Embryonic facial prominence (tissue), 1 donor: ENCODE measurements at regions not wholly inside any gene's neighbourhood (a gene's known extent, or its start where the extent isn't known, plus 50 kb on each side); places are given as distances from the start of the nearest gene placed in this dataset.
"Not testable (repeated sequence)": the region's sequence is repeated elsewhere in the genome, so short reads cannot be mapped to it uniquely, and the experiment has no call there.

Experiments
- DNase-seq: peaks from one replicate; pipeline ENCODE4 v3.0.0-alpha.2; 2016; ENCODE audit errors: extremely low spot score

DNA sequence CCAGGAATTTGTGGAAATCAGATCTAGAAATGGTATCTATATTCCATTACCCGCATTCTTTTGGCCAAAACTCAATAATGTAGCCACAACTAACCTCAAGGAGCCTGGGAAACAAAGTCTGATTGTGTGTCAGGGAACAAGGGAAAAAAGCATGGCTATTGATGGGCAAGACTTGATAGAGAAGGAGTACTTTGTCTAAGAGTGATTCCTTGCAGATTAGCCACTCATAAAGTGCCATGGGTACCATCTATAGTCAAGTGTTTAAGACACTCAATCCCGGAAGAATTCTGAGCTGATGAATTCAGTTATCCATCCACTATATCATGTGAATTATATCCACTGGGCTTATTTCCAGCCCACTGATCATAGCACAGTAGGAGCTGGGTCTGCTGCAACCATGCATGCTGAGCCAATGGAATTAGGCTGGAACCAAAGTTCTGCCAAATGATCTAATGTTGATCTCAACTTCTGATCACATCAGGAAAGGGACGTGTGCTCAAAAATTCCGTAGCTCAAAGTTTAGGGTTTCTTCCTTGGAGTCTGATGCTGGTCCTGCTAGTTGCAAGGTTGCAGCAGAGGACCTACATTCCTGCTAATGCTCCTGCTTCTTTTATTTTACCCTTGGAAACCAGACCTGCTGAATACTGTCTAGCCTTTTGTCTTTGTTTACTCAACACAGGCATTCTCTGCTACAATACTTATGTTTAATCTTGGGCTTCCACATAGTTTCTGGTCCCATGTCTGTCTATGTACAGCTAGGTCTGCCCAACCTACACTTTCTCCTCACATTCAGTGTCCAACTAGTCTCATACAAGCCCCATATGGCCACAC is 629.7 kb downstream of the IRS1 start:
- DNase-seq, result no peak

DNA sequence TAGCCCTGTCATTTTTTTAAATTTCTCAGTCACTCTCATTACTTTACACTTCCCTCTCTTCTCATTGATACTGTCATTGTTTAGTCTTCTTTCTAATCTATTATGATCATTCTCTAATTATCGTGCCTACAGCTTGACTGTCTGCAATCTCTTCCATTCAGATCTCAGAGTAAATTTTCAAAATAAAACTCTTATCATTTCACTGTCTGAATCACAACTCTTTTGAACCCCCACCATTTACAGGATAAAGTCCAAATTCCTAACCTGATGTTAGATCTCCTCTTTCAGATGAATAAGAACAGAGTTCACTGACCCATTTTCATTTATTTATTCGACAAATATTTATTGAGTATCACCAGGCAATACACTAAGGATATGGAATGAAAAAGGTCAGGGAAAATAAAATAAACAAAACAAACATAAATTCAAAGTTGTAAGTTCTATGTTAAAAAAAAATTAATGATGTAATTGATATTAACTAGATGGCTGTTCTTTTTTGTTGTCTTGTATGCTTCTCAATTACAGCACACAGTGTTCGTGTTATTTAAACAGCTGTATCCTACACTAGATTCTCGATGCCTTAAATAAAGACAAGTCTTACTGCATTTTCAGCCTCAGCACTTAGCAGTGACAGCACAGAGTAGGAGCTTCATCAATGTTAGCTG is 631.0 kb downstream of the IRS1 start:
- no peak for DNase-seq

DNA sequence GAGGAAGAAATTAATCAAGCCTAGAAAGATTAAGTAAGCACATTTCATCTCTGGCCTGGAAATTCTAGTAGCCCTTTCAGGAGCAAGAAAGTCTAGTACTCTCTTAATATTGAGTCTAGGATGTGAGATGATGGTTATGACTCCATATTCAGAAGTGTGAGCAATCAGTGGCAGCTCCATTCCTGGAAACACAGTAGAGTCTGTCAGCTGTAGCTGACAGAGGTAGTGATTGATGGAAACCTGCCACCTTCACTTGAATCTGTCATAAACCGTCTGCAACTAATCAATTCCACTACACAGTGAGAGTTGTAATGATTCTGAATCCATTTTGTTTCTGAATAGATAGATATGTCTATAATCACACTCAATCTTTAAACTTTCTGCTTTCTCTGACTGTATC is 635.1 kb downstream of the IRS1 start:
- DNase-seq, result no peak

DNA sequence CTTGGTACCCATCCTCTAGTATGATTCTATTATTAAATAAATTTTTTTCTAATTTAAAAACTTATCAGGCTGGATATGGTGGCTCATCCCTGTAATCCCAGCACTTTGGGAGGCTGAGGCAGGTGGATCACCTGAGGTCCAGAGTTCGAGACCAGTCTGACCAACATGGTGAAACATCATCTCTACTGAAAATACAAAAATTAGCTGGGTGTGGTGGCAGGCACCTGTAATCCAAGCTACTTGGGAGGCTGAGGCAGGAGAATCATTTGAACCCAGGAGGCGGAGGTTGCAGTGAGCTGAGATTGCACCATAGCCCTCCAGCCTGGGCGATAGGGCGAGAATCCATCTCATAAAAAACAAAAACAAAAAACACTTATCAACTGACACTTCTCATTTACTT is 639.0 kb downstream of the IRS1 start:
- not testable (repeated sequence) for DNase-seq

DNA sequence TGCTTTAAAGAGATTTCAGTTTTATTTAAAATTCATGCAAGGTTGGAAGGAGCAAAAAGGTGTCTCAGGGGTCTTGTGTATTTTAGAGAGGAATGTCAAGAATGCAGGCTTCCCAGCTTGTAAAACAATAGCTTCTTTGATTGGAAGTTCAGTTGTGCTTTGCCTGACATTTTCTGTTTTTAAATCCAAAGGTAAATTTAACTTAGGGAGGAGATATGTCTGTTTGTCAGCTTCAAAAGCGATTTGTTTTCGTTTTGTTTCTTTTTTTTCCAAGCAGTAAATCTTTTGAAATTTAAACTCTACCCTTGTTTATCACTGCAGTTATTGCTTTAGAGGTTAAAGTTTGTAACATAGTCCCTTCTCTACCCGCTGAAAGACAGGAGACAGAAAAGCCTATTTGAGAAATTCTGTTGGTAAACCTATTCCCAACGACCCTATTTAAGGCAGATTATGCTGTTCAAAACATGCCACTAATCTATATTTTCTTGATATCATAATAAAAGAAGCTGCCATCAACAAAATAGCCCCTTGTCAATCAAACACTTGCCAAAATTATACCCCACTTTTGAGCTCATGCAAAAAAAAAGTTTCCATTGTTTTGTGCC is 639.6 kb downstream of the IRS1 start:
- DNase-seq, result no peak

DNA sequence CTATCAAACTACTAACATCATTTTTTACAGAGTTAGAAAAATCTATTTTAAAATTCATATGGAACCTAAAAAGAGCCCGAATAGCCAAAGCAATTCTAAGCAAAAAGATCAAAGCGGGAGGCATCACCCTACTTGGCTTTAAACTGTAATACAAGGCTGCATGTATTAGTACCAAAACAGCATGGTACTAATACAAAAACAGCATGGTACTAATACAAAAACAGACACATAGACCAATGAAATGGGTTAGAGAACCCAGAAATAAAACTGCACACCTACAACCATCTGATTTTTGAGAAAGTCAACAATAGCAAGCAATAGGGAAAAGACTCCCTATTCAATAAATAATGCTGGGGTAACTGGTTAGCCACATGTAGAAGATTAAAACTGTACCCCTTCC is 640.7 kb downstream of the IRS1 start:
- no peak for DNase-seq

DNA sequence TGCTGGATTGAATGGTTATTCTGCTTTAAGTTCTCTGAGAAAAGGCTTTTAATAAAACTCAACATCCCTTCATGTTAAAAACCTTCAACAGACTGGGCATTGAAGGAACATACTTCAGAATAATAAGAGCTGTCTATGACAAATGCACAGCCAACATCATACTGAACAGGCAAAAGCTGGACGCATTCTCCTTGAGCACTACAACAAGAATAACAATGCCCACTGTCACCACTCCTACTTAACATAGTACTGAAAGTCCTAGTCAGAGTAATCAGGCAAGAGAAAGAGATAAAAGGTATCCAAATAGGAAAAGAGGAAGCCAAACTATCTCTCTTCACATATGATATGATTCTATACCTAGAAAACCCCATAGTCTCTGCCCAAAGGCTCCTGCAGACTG is 641.4 kb downstream of the IRS1 start:
- DNase-seq, result no peak

DNA sequence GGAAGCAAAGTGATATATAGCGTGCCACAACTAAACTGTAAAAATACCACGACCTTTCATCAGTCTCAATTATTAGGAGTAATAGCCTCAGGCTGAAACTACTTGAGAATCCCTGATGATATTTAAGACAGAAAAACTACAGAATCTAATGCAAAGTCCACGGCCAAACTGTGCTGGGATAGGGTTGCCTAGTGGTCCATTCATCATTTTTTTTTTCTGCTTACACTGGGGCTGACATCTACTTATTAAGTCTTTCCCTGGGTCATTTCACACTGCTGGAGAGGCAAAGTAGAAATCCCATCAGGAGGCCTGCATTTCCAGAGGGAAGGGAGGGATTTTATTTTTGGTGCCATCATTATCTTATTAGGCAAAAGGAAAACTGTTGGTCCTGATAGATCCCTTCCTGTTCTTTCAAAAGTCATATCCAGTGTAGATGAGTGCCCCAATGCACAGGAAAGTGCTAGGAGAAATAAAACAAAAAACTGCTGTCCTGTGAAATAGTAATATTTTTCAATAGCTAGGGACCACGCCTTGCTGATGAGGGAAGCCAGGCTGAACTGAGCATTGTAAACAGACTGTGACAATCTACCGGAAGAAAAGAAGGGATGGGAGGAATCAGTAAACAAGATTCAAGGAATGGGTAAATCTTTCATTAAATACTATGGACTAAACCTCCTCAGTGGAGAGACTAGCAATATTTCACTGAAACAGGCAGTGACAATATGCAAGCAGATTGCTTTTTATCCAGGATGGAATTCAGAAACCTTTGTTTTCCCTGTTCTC is 644.3 kb downstream of the IRS1 start:
- no peak for DNase-seq

DNA sequence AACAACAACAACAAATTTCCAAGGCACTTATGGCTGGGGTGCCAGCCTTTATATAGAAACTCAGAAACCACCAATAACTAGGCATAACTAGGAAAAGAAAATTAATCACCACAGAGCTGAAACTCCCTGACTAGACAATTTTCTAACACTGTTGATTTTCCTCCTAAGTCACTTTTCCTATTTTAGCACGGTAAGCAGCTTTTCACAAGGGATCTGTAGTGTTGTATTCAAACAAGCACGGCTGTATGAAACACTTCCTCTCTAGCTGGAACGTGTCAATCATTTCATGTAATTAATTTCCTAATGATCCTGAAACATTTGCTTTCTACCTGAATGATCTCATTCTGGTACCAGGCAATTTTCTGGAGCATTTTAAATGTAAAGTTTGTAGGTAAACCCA is 645.0 kb downstream of the IRS1 start:
- DNase-seq, result no peak

DNA sequence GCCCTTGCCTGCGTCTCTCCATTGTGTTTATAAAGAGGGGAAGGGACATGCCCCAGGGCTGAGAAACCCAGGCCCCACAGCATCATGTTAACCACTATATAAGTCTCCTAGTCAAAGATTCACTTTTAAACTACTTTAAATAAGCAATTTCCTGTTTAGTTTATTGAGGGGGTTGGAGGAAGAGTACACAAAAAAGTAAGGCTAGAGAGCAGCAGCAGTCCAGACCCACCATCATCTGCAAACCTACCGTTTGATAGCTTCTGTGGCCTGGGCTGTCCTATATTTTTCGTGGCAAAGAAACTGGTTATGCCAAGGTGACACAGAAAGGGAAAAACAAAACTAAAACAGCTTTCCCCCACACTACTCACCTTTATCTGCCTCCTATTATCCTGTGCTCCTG is 646.1 kb downstream of the IRS1 start:
- DNase-seq, result no peak

DNA sequence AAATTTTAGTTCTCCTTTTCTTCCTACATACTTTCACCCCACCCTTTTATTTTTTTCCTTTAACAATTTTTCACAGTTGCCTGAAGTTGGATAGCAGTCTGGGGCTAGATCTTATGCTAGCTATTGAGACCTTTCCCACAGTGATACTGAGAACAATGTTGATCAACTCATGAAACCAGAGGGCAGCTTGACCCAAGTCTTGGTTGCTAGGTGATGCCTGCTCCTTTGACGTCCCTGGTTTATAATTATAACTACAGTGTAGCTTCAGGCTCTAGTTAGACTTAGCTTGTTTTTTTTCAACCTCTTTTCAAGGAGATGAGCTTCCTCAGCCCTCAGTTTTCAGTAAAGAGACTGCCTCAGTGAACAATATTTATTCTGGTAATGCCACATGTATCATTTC is 648.5 kb downstream of the IRS1 start:
- no peak for DNase-seq

DNA sequence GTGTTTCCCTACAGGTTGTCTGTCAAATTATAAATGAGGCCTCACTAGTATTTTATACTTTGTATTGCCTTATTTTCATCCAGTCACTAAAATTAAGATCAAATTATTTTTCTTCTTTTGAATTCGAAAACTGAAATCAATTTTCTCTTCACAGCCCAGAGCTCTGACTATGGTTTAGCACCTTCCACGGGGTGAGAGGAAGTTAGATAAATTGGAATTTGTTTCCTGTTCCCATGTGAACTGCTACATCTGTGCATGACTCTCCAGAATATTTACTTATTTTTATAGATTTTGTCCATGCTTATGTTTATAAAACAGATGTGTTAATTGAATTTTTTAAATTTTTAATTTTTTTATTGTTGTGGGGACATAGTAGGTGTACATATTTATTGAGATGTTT is 656.5 kb downstream of the IRS1 start:
- no peak for DNase-seq

DNA sequence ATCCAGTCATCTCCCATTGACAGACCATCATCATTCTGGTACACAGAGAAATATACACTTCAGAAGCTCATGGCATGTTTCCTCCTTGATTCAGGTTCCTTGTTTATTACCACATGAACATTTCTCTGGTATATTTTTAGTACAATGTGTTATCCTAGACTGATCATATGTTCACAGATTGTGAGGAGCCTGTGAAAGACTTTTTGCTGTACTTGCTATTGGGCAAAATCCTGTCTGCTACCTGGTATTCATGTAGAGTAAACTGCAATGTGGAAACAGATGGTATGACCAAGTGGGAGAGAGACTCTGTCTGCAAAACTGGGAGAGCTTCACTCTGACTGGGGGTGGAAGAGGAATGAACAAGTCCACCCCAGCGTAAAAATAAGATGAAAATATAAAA is 657.2 kb downstream of the IRS1 start:
- no peak for DNase-seq

DNA sequence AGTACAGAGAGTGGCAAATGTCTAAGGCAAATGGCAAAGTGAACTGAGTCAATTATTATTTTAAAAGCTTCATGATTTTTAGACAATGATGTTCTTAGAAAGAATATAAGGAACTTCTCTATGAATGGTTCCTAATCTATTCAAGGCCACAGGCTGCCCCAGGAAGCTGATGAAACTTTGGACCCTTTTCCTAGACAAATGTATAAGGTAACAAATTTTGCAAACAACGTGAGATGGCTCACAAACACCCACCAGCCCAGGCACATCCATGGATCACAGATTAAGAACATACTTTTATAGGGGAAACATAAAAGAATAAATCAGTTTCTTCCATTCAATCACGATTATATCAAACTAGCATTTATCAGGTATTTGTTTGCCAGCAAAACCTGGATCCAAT is 659.0 kb downstream of the IRS1 start:
- no peak for DNase-seq

DNA sequence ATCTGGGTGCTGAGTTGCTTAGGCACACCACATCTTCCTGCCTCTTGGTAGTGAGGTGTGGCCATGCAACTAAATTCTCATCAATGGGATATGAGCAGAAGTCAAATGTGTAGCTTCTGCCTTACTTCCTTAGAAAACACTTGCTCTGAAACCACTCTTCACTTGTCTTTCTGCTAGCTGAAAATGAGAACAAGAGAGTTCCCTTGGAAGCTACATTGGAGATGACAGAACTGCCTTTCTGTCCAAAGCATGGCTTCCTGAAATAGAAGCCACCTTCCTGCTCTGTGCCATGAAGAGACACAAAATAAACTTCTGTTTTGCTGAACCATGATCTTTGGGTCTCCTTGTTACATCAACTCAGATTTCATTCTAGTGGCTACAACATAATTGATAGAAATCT is 659.9 kb downstream of the IRS1 start:
- no peak for DNase-seq

DNA sequence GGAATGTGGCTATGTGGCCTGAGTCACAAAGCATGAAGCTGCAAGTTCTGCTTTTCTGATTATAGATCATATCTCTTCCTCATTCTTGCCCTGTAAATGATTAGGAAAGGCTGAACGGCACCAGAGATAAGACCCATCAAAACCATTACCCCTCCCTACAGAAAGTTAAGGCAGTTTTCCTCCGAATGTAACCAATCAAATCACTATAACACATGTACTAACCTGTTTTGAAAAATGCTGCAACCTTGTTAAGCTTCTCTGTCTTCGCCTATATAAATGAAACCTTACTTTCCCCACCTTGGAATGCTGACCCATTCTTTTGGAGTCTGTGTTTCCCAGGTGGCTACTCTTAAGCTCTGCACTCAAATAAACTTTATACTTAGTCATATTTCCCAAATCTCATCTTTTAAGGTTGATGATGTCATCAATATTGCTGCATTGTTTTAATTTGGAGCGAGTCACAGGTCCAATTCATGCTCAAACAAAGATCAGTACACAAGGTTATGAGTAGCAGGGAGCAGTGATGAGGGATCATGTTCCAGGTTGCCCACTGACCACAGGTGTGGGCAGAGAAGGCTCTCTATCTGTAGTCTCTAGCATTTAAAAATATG is 662.3 kb downstream of the IRS1 start:
- DNase-seq, result no peak

DNA sequence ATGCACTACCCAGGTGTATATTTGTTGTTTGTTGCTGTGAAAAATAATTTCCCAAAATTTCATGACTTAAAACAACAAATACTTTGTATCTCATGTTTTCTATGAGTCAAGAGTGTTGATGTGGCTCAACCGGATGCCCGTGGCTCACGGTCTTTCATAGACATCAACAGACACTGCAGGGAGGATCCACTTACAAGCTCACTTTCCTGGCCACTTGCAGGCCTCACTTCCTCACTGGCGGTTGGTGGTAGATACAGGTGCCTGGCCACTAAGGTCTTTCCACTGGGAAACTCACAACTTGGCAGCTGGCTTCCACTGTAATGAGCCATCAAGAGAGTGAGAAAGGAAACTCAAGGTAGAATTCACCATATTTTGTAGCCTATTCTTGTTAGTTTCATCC is 662.9 kb downstream of the IRS1 start:
- no peak for DNase-seq

DNA sequence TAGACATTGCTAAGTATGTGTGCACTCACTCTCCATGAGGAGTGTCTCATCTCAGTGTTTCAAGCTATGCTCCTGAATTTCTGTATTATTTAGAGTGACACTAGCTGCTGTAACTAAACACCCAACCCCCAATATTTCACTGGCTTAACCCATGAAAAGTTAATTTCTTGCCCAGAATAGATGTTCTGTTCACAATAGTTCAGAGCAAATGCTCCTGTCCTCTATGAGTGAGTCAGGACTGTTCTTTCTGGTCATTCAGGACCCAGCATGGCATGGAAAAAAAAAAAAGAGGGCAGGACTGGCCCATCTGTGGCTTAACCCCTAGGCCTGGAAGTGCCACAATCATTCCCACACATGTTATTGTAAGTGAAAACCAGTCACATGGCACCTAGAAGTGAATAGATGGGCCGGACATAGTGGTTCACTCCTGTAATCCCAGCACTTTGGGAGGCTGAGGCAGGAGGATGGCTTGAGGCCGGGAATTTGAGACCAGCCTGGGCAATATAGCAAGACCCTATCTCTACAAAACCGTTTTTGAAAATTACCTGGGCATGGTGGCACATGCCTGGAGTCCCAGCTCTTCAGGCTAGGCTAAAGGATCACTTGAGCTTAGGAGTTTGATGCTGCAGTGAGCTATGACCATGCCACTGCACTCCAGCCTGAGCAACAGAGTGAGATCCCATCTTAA is 663.6 kb downstream of the IRS1 start:
- no peak for DNase-seq

DNA sequence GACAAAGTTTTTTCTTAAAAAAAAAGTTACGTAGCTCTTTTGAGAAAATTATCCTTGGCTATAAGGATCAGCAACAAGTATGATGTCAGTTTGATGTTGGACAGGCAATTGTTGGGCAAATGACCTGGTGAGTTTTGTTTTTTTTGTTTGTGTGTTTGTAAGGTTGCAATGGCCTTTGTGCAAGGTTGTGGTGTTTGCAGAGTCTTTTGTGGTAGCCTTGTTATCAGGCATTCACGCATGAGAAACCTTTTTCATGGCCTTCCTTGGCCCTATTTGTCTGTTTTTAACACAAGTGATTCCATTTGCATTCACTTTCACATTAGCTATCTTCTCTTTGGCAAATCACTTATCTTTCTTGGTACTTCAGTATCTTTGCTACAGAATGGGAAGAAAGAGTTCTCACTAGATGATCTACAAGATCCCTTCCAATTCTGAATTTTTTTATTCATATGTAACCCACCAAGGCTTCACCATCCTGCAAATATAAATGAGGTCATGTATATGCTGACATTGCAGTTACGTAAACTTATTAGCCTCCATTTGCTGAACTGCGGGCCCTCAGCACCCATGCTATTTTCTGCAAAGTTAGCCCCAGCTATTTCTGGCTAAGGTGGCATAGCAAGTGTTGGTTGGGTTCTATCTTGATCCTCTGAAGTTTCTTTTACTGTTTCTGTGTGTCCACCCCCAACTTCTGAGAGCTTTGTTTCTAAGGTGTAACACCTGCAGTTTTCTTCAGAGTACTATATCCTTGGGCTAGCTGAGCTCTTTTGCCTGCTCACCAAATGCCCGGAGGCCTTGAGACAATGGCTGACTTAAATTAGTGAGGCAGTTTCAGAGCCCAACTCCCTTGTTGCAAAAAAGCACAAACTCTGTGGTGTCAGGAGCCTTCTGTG is 667.1 kb downstream of the IRS1 start:
- DNase-seq, result no peak

DNA sequence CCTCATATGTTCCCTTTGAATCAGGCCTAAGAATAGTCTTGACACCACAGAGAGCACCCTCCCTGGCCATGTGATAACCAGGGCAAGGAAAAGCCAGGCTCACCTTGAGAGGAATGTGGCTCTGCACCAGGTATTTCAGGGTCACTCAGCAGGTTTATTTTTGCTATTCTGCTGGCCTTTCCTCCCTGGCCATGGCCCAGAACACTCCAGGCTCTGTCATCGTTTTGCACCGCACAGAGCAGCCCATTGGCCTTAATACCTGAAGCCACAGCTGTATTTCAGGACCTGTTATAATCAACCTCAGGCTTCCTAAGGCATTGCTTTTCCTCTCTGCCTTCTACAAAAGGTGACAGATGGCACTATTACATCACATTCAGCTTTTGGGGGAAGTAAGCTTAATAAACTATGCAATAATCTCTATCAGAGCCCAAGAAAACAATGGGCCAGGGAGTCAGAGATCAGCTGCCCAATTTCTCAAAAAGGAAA is 668.3 kb downstream of the IRS1 start:
- no peak for DNase-seq
